ENCODE measurements at regions not wholly inside any gene's neighbourhood (a gene's known extent, or its start where the extent isn't known, plus 50 kb on each side); places are given as distances from the start of the nearest gene placed in this dataset.
"Not testable (repeated sequence)": the region's sequence is repeated elsewhere in the genome, so short reads cannot be mapped to it uniquely, and the experiment has no call there.

GRCh38 chr18:5015213-5015612, 181.8 kb downstream of the AKAIN1 start:
- WGBS (ENCODE audit: missing lambda C conversion rate), result 0% methylated on average over 4 of the region's 4 CpGs
- ChIA-PET POLR2A (no interaction called here), CTCF (no interaction called here)

DNA sequence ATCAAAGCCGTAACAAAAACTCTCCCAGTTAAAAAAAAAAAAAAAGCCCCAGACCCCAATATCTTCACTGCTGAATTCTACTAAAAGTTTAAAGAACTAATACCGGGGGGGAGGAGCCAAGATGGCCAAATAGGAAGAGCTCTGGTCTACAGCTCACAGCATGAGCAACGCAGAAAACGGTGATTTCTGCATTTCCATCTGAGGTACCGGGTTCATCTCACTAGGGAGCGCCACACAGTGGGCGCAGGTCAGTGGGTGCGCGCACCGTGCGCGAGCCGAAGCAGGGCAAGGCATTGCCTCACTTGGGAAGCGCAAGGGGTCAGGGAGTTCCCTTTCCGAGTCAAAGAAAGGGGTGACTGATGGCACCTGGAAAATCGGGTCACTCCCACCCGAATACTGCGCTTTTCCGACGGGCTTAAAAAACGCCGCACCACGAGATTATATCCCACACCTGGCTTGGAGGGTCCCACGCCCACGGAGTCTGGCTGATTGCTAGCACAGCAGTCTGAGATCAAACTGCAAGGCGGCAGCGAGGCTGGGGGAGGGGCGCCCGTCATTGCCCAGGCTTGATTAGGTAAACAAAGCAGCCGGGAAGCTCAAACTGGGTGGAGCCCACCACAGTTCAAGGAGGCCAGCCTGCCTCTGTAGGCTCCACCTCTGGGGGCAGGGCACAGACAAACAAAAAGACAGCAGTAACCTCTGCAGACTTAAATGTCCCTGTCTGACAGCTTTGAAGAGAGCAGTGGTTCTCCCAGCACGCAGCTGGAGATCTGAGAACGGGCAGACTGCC, 192.8 kb downstream of the AKAIN1 start:
- H3K27ac ChIP-seq; H3K4me3 ChIP-seq; FAIRE-seq; H3K4me1 ChIP-seq; CTCF ChIA-PET; H3K9me3 ChIP-seq; H3K4me2 ChIP-seq; DNase-seq (ENCODE audit: low read depth in 1 of 2, low spot score in 1 of 2); POLR2A ChIA-PET; ATAC-seq: not testable (repeated sequence)
- 28% methylated on average over 13 of the region's 32 CpGs for WGBS (ENCODE audit: missing lambda C conversion rate)

More at GRCh38 chr18:5015213-5015612, 181.8 kb downstream of the AKAIN1 start:
- H3K4me2 ChIP-seq, result no peak overlapping the region
- FAIRE-seq (no peak), DNase-seq (ENCODE audit: low read depth in 1 of 2, low spot score in 1 of 2) (no peak), ATAC-seq (no peak)
- TF ChIP-seq, protein P1, sequence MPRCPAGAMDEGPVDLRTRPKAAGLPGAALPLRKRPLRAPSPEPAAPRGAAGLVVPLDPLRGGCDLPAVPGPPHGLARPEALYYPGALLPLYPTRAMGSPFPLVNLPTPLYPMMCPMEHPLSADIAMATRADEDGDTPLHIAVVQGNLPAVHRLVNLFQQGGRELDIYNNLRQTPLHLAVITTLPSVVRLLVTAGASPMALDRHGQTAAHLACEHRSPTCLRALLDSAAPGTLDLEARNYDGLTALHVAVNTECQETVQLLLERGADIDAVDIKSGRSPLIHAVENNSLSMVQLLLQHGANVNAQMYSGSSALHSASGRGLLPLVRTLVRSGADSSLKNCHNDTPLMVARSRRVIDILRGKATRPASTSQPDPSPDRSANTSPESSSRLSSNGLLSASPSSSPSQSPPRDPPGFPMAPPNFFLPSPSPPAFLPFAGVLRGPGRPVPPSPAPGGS (IDR thresholded peaks at IDR 0.05), result no peak
- TF ChIP-seq SMC3 (IDR thresholded peaks at IDR 0.05), result no peak
- no peak for TF ChIP-seq NPAS2 (CRISPR knock-in tag; IDR thresholded peaks at IDR 0.05; ENCODE audit: borderline replicate concordance)
- no peaks in the 10 kb centered on the region for H3K4me1 ChIP-seq
- H3K4me3 ChIP-seq, result no peak overlapping the region
- H3K9me3 ChIP-seq, result no peaks in the 10 kb centered on the region
- H3K27ac ChIP-seq, result no peak overlapping the region

- no peak for TF ChIP-seq ZFP36 (IDR thresholded peaks at IDR 0.05; ENCODE audit: borderline replicate concordance, partially characterized antibody)
- no peak for TF ChIP-seq BHLHE40 (IDR thresholded peaks at IDR 0.05; ENCODE audit: low read depth, low read length)
- no peak for TF ChIP-seq FOXS1 (CRISPR knock-in tag; IDR thresholded peaks at IDR 0.05)
- no peak for TF ChIP-seq ESRRA (IDR thresholded peaks at IDR 0.05; ENCODE audit: borderline replicate concordance, low read length)
- no peak for TF ChIP-seq CBX8 (IDR thresholded peaks at IDR 0.05)
- TF ChIP-seq RFX5 (IDR thresholded peaks at IDR 0.05), result no peak
- no peak overlapping the region for H3K4me2 ChIP-seq
- DNase-seq (ENCODE audit: low read depth in 1 of 2, low spot score in 1 of 2) (no peak), ATAC-seq (no peak), FAIRE-seq (no peak)
- no peak overlapping the region for H3K27ac ChIP-seq
- H3K4me1 ChIP-seq, result no peaks in the 10 kb centered on the region
- ChIA-PET CTCF (interaction anchor here (0.9 kb wide), 1 partner anchor 71 kb away, joined by 3 read pairs; no protein-coding TSS in a partner anchor), POLR2A (no interaction called here)
- no peaks in the 10 kb centered on the region for H3K9me3 ChIP-seq
- whole genome bisulfite sequencing (ENCODE audit: missing lambda C conversion rate), result 17% methylated on average over 3 of the region's 3 CpGs
- no peak overlapping the region for H3K4me3 ChIP-seq
Measured at GRCh38 chr18:4994710-4995109, 202.3 kb downstream of the AKAIN1 start.

DNA sequence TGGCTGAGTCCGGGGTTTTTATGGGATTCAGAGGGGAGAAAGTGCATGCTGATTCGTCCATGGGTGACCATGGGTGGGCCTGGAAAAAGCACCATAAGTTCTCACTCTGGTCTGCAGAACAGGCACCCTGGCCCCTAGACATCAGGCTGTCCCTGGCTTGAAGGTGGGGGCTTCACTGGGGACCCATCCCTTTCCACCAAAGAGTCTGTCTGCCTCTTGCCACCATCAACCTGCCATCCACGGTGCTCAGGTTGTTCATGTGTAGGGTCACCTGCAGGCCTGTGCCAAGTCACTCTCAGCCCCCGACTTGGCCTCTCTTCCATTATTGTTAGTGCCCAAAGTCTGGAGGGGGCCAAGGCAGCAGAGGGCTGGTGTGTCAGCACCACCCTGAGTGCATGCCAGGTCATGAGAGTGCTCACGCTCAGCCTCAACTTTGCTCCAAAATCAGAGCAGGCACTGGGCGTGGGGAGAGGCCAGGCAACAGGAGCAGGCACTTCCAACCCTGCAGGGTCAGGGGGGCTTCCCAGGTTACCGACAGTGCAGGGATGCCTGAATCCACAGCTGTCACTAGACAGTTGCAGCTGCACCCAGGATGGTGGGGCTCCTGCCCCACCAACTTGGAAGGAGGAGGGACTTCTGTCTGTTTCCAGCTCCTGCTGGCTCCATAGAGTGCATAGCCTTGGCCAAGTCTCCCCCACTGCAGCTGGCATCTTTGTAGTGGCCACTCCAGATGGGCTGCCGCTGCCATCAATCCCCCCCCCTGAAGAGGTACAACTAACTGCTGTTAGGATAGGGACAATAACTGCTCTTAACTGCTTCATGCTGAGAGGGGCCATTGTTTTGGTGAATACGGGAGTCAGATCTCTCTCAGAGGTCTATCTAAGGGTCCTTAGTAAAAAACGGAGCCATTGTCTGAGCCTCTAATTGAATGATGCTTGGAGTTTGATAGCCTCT, 209.3 kb downstream of the AKAIN1 start:
- DNase-seq (ENCODE audit: low read depth in 1 of 2, low spot score in 1 of 2), result no peak
- H3K4me3 ChIP-seq, result no peak overlapping the region
- no peak overlapping the region for H3K4me2 ChIP-seq
- no peak for ATAC-seq
- FAIRE-seq, result no peak
- H3K4me1 ChIP-seq, result no peaks in the 10 kb centered on the region
- TF ChIP-seq TP53 (CRISPR knock-in tag; IDR thresholded peaks at IDR 0.05) (no peak), MAZ (IDR thresholded peaks at IDR 0.05; ENCODE audit: borderline replicate concordance, low read depth, low read length) (no peak), ESRRA (IDR thresholded peaks at IDR 0.05; ENCODE audit: borderline replicate concordance, low read length) (no peak), KDM5A (IDR thresholded peaks at IDR 0.05) (no peak), POLR2A (IDR thresholded peaks at IDR 0.05; ENCODE audit: low read length) (no peak), SREBF2 (IDR thresholded peaks at IDR 0.05) (no peak), JUN (IDR thresholded peaks at IDR 0.05) (no peak), RAD21 (conservative IDR thresholded peaks at IDR 0.05 in 1 of 2, IDR thresholded peaks at IDR 0.05 in 1 of 2) (no peak)
- no peaks in the 10 kb centered on the region for H3K9me3 ChIP-seq
- POLR2A ChIA-PET, result no interaction called here
- WGBS (ENCODE audit: missing lambda C conversion rate), result 0% methylated on average over 4 of the region's 10 CpGs
- H3K27ac ChIP-seq, result no peak overlapping the region
- CTCF ChIA-PET, result no interaction called here

Measured in A549 (cell line).